ENCODE measurements at regions not wholly inside any gene's neighbourhood (a gene's known extent, or its start where the extent isn't known, plus 50 kb on each side); places are given as distances from the start of the nearest gene placed in this dataset.

DNA sequence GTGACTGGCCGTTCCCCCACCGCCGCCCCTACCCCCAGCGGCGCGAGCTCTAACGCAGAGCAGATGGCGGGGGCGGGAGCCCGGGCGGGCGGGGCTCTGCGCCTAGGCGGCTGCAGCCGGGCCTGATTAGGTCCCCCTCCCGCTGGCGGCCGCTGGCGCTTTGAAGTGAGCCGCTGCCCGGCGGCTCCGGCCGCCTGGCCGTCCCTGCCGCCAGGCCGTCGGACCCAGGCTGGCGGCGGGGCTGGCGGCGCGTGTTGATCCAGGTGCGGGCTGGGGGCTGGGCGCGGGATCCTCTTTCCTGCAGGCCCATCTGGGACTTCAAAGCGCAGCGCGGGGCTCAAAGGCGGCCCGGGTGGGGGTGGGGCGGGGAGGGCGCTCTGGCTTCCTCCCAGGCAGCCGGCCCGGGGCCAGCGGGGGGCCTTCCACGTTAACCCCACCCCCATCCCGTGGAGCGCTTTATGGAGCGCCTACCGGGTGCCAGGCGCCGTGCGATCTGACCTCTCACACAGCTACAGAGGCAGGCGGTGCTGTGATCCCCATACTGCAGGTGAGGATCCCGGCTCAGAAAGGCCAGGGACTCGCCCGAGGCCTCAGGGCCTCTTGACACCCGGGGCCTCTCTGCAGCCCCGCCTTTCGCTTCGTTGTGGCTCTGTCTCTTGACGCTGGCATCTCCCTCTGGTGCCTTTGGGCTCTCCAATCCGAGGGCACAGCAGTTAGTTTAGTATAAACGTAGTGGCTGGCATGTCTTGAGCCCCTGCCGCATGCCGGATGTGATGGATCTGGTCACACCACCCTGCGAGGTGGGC, 80.0 kb upstream of the NKD1 start:
- Histone ChIP-seq H3K4ac (ENCODE audit: low read depth in 1 of 2, low read length in 2 of 2) (no peak overlapping the region), H4K91ac (ENCODE audit: low read length) (no peak overlapping the region), H2BK15ac (ENCODE audit: low read depth, poor library complexity, severe bottlenecking) (no peak overlapping the region), H3K4me2 (ENCODE audit: low read length, poor library complexity, severe bottlenecking) (peak overlapping the region; percentile 56), H3K27ac (ENCODE audit: low read length, poor library complexity, severe bottlenecking) (no peak overlapping the region), H3K4me3 (ENCODE audit: insufficient read depth in 1 of 2, low read depth in 1 of 2, low read length in 2 of 2) (peak overlapping the region in 1 of 2 experiments; percentile 39), H3K4me1 (ENCODE audit: control insufficient read depth, insufficient read depth, low read depth, low read length) (peaks cover 8% of the 10 kb centered on the region), H3K14ac (ENCODE audit: low read length in 2 of 2) (no peak overlapping the region), H3K18ac (ENCODE audit: low read depth in 1 of 2, low read length in 2 of 2) (no peak overlapping the region), H2BK120ac (ENCODE audit: low read depth, low read length) (no peak overlapping the region), H2AK5ac (ENCODE audit: low read length, severe bottlenecking) (no peak overlapping the region), H3K79me1 (replicated peaks; ENCODE audit: low read length, poor library complexity, severe bottlenecking) (no peaks in the 10 kb centered on the region), H3K9me3 (ENCODE audit: control insufficient read depth, low read length) (no peaks in the 10 kb centered on the region), H3K23ac (ENCODE audit: low read length in 2 of 2) (no peak overlapping the region), H3K9ac (ENCODE audit: low read length) (no peak overlapping the region), H3K36me3 (ENCODE audit: control insufficient read depth in 1 of 2, insufficient read depth in 2 of 2, low read depth in 1 of 2, low read length in 2 of 2) (no peaks in the 10 kb centered on the region), H3K27me3 (ENCODE audit: control insufficient read depth in 1 of 2, insufficient read depth in 1 of 2, low read length in 2 of 2) (peaks cover 61 to 68% of the 10 kb centered on the region in 2 experiments), H2BK5ac (ENCODE audit: low read depth, low read length, poor library complexity, severe bottlenecking) (no peak overlapping the region), H2BK12ac (ENCODE audit: low read length in 2 of 2) (no peak overlapping the region), H2AFZ (ENCODE audit: low read depth, low read length) (no peak overlapping the region), H4K8ac (ENCODE audit: low read length) (no peak overlapping the region)
- no peak for DNase-seq
- WGBS = 7% methylated on average over 49 of the region's 68 CpGs

GRCh38 chr16:50467559-50467942, 80.6 kb upstream of the NKD1 start:
- Histone ChIP-seq H2AK5ac (ENCODE audit: low read length, severe bottlenecking) (no peak overlapping the region), H2BK12ac (ENCODE audit: low read length in 2 of 2) (no peak overlapping the region), H3K18ac (ENCODE audit: low read depth in 1 of 2, low read length in 2 of 2) (no peak overlapping the region), H3K4me1 (ENCODE audit: control insufficient read depth, insufficient read depth, low read depth, low read length) (peaks cover 8% of the 10 kb centered on the region), H3K9me3 (ENCODE audit: control insufficient read depth, low read length) (no peaks in the 10 kb centered on the region), H3K79me1 (replicated peaks; ENCODE audit: low read length, poor library complexity, severe bottlenecking) (no peaks in the 10 kb centered on the region), H3K27ac (ENCODE audit: low read length, poor library complexity, severe bottlenecking) (no peak overlapping the region), H2BK15ac (ENCODE audit: low read depth, poor library complexity, severe bottlenecking) (no peak overlapping the region), H2BK5ac (ENCODE audit: low read depth, low read length, poor library complexity, severe bottlenecking) (no peak overlapping the region), H3K36me3 (ENCODE audit: control insufficient read depth in 1 of 2, insufficient read depth in 2 of 2, low read depth in 1 of 2, low read length in 2 of 2) (no peaks in the 10 kb centered on the region), H3K27me3 (ENCODE audit: control insufficient read depth in 1 of 2, insufficient read depth in 1 of 2, low read length in 2 of 2) (peaks cover 67 to 73% of the 10 kb centered on the region in 2 experiments), H3K4ac (ENCODE audit: low read depth in 1 of 2, low read length in 2 of 2) (no peak overlapping the region), H2AFZ (ENCODE audit: low read depth, low read length) (no peak overlapping the region), H4K91ac (ENCODE audit: low read length) (no peak overlapping the region), H3K23ac (ENCODE audit: low read length in 2 of 2) (no peak overlapping the region), H3K9ac (ENCODE audit: low read length) (no peak overlapping the region), H3K14ac (ENCODE audit: low read length in 2 of 2) (no peak overlapping the region), H2BK120ac (ENCODE audit: low read depth, low read length) (no peak overlapping the region), H4K8ac (ENCODE audit: low read length) (no peak overlapping the region), H3K4me3 (ENCODE audit: insufficient read depth in 1 of 2, low read depth in 1 of 2, low read length in 2 of 2) (no peak overlapping the region), H3K4me2 (ENCODE audit: low read length, poor library complexity, severe bottlenecking) (peak overlapping the region; percentile 56)
- WGBS = 51% methylated on average over 13 of the region's 13 CpGs
- no peak for DNase-seq

GRCh38 chr16:50466170-50466569, 82.0 kb upstream of the NKD1 start:
- no peaks in the 10 kb centered on the region for H3K9me3 ChIP-seq (ENCODE audit: control insufficient read depth, low read length)
- H4K91ac ChIP-seq (ENCODE audit: low read length) = no peak overlapping the region

DNA sequence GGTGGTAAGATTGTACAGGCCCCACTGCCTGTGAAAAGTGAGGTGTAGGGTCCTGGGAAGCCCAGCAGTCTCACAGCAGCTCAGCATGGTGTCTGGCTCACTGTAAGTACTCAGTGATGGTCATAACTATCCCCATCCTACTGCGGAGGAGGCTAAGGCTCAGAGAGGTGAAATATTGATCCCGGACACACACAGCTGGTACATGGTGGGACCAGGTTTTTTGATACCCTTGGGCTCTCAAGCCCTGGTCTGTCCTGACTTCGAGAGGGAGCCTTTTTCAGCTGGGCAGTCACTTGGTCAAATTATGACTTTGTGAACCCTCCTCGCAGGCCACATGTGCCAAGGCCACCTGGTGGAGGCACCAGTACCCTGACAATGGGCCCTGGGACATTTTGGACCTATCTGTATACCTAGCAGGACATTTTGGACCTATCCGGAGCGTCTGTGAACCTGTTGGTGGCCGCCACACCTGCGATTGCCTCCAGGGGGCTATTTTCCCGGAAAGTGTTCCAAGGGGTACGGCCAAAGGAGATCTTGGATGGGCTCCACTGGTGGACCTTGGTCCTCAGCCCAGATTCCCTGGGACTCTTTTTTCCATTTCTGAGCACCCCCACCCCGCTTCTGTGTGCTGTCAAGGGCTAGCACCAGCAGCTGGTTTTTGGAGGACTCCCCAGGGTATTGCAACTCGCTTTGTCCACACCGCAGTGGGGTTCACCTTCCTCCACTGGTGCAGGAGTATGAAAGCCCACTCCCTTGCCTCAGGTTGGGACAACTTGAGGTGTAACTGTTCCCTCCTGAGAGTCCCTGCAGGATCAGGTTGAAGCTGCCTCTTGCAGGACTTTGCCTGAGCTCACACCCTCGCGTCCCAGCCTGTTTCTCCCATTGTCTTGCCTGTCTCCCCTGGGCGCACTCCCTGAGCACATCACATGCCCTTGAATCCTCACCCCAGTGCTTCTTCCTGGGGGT, 83.6 kb upstream of the NKD1 start:
- Histone ChIP-seq H3K23ac (ENCODE audit: low read length in 2 of 2) (no peak overlapping the region), H2AFZ (ENCODE audit: low read depth, low read length) (no peak overlapping the region), H3K36me3 (ENCODE audit: control insufficient read depth in 1 of 2, insufficient read depth in 2 of 2, low read depth in 1 of 2, low read length in 2 of 2) (no peaks in the 10 kb centered on the region)

More at GRCh38 chr16:50466170-50466569, 82.0 kb upstream of the NKD1 start:
- Histone ChIP-seq H3K18ac (ENCODE audit: low read depth in 1 of 2, low read length in 2 of 2) (no peak overlapping the region), H4K8ac (ENCODE audit: low read length) (no peak overlapping the region), H3K4ac (ENCODE audit: low read depth in 1 of 2, low read length in 2 of 2) (no peak overlapping the region), H3K36me3 (ENCODE audit: control insufficient read depth in 1 of 2, insufficient read depth in 2 of 2, low read depth in 1 of 2, low read length in 2 of 2) (no peaks in the 10 kb centered on the region), H3K4me2 (ENCODE audit: low read length, poor library complexity, severe bottlenecking) (no peak overlapping the region), H3K27ac (ENCODE audit: low read length, poor library complexity, severe bottlenecking) (no peak overlapping the region), H2BK15ac (ENCODE audit: low read depth, poor library complexity, severe bottlenecking) (no peak overlapping the region), H2BK120ac (ENCODE audit: low read depth, low read length) (no peak overlapping the region), H3K27me3 (ENCODE audit: control insufficient read depth in 1 of 2, insufficient read depth in 1 of 2, low read length in 2 of 2) (peaks cover 70 to 75% of the 10 kb centered on the region in 2 experiments), H3K9ac (ENCODE audit: low read length) (no peak overlapping the region), H3K4me1 (ENCODE audit: control insufficient read depth, insufficient read depth, low read depth, low read length) (peaks cover 8% of the 10 kb centered on the region), H2AFZ (ENCODE audit: low read depth, low read length) (no peak overlapping the region), H2AK5ac (ENCODE audit: low read length, severe bottlenecking) (no peak overlapping the region), H3K79me1 (replicated peaks; ENCODE audit: low read length, poor library complexity, severe bottlenecking) (no peaks in the 10 kb centered on the region), H2BK12ac (ENCODE audit: low read length in 2 of 2) (no peak overlapping the region), H3K4me3 (ENCODE audit: insufficient read depth in 1 of 2, low read depth in 1 of 2, low read length in 2 of 2) (no peak overlapping the region), H3K14ac (ENCODE audit: low read length in 2 of 2) (no peak overlapping the region), H2BK5ac (ENCODE audit: low read depth, low read length, poor library complexity, severe bottlenecking) (no peak overlapping the region), H3K23ac (ENCODE audit: low read length in 2 of 2) (no peak overlapping the region)
- DNase-seq = no peak
- WGBS = 66% methylated on average over 2 of the region's 2 CpGs

More for the DNA sequence above, 83.6 kb upstream of the NKD1 start:
- no peak overlapping the region for H4K8ac ChIP-seq (ENCODE audit: low read length)
- 84% methylated on average over 16 of the region's 16 CpGs for WGBS
- no peak overlapping the region for H3K4me2 ChIP-seq (ENCODE audit: low read length, poor library complexity, severe bottlenecking)
- DNase-seq = no peak
- no peak overlapping the region for H2AK5ac ChIP-seq (ENCODE audit: low read length, severe bottlenecking)
- H3K18ac ChIP-seq (ENCODE audit: low read depth in 1 of 2, low read length in 2 of 2) = no peak overlapping the region
- H3K27ac ChIP-seq (ENCODE audit: low read length, poor library complexity, severe bottlenecking) = no peak overlapping the region
- H3K4ac ChIP-seq (ENCODE audit: low read depth in 1 of 2, low read length in 2 of 2) = no peak overlapping the region
- no peak overlapping the region for H3K4me3 ChIP-seq (ENCODE audit: insufficient read depth in 1 of 2, low read depth in 1 of 2, low read length in 2 of 2)
- no peak overlapping the region for H4K91ac ChIP-seq (ENCODE audit: low read length)
- no peak overlapping the region for H3K14ac ChIP-seq (ENCODE audit: low read length in 2 of 2)
- peaks cover 8% of the 10 kb centered on the region for H3K4me1 ChIP-seq (ENCODE audit: control insufficient read depth, insufficient read depth, low read depth, low read length)
- H3K9me3 ChIP-seq (ENCODE audit: control insufficient read depth, low read length) = no peaks in the 10 kb centered on the region
- no peak overlapping the region for H2BK12ac ChIP-seq (ENCODE audit: low read length in 2 of 2)
- H3K9ac ChIP-seq (ENCODE audit: low read length) = no peak overlapping the region
- H3K79me1 ChIP-seq (replicated peaks; ENCODE audit: low read length, poor library complexity, severe bottlenecking) = no peaks in the 10 kb centered on the region
- peaks cover 72 to 73% of the 10 kb centered on the region in 2 experiments for H3K27me3 ChIP-seq (ENCODE audit: control insufficient read depth in 1 of 2, insufficient read depth in 1 of 2, low read length in 2 of 2)
- no peak overlapping the region for H2BK5ac ChIP-seq (ENCODE audit: low read depth, low read length, poor library complexity, severe bottlenecking)
- no peak overlapping the region for H2BK15ac ChIP-seq (ENCODE audit: low read depth, poor library complexity, severe bottlenecking)
- no peak overlapping the region for H2BK120ac ChIP-seq (ENCODE audit: low read depth, low read length)
